ENCODE measurements at regions not wholly inside any gene's neighbourhood (a gene's known extent, or its start where the extent isn't known, plus 50 kb on each side); places are given as distances from the start of the nearest gene placed in this dataset.
A peak's percentile ranks its signal among the peaks of the same experiment; 100 is the strongest.

DNA sequence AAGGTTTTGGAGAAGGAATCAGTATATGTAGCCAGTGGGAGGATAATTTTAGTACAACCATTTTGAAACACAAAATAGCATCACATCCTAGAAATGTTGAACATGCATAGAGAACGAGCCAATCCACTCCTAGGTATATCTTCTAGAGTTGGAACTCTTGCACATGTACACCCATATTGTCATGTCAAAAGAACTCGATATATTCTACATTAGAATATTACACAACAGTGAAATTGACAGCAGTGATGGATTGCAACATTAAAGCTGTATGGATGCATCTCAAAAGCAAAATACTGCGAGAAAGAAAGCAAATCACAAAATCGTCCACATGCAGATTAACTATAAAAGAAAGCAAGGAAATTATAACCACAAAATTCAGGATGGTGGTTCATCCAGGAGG, 159.3 kb upstream of the NEBL start:
- Histone ChIP-seq H2BK5ac (ENCODE audit: low read length) (no peak overlapping the region), H3K79me1 (ENCODE audit: low read depth, low read length) (peaks cover 3% of the 10 kb centered on the region), H3K4me2 (ENCODE audit: insufficient read depth, low read length, poor library complexity, severe bottlenecking) (no peak overlapping the region), H3K27me3 (ENCODE audit: control insufficient read depth in 3 of 3, insufficient read depth in 3 of 3, low read depth in 1 of 3, low read length in 3 of 3) (no peaks in the 10 kb centered on the region), H3K9ac (ENCODE audit: low read depth, low read length, poor library complexity) (no peak overlapping the region), H2BK120ac (ENCODE audit: low read depth, low read length) (no peak overlapping the region), H3K36me3 (replicated peaks in 1 of 2; ENCODE audit: control insufficient read depth in 2 of 2, insufficient read depth in 2 of 2, low read length in 2 of 2) (no peaks in the 10 kb centered on the region), H3K27ac (replicated peaks; ENCODE audit: low read length) (no peak overlapping the region), H4K91ac (ENCODE audit: low read depth, low read length, poor library complexity) (no peak overlapping the region), H3K4me3 (ENCODE audit: low read length in 2 of 2) (no peak overlapping the region), H2BK15ac (ENCODE audit: low read length) (no peak overlapping the region), H3K14ac (ENCODE audit: low read length) (no peak overlapping the region), H2BK12ac (ENCODE audit: low read length) (no peak overlapping the region), H3K23ac (ENCODE audit: low read depth, low read length, poor library complexity) (no peak overlapping the region), H3K18ac (ENCODE audit: low read length) (no peak overlapping the region), H2AFZ (ENCODE audit: low read length) (no peak overlapping the region), H2AK5ac (ENCODE audit: low read depth, low read length) (no peak overlapping the region), H3K4ac (ENCODE audit: low read length) (no peak overlapping the region), H4K8ac (ENCODE audit: low read depth, low read length) (no peak overlapping the region), H3K9me3 (replicated peaks in 1 of 2; ENCODE audit: control insufficient read depth in 2 of 2, insufficient read depth in 1 of 2, low read depth in 1 of 2, low read length in 2 of 2) (peaks cover 4 to 16% of the 10 kb centered on the region in 2 donors), H3K4me1 (ENCODE audit: control insufficient read depth in 2 of 2, insufficient read depth in 1 of 2, low read depth in 1 of 2, low read length in 2 of 2) (peaks cover 0 to 7% of the 10 kb centered on the region in 2 donors)
- WGBS, 2 donors (ENCODE audit: extremely low coverage in 2 of 2, insufficient read length in 2 of 2, insufficient replicate concordance in 1 of 2) = no CpG with 5 or more reads among the region's 4 CpGs
- DNase-seq (ENCODE audit: low spot score) = no peak

DNA sequence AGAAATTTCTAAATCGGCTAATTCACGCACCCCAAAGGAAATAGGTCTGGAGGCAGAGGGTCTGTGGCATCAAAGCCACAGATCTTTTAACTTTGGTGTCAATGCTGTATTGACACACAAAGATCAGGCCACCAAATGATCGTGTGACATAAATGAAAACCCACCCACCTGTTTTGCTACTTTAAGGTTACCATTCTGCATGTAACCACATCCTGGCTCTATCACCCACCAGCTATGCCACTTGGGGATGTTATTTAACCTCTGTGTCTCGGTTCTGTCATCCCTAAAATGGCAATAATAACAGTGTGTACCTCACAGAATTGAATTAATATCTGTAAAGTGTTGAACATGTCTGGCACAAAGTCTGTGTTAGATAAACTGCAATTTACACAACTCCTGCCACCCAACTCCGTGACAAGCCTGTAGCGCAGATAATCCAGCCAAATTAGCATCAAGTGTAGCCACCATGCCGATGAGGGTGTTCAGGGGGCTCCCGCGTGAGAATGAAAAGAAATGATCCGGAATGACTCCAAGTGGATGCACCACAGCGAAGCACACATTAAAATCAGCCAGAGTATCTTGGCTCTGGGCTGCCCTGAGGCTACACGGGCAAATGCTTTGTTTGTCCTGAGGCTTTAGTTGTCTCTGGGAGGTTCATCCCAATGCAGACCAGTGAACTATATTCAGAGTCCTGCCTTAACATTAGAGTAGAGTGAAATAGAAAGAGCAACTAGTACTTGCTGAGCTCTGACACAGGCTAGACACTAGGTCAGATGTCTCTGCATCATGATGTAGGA, 158.4 kb upstream of the NEBL start:
- no peak overlapping the region for H3K4me2 ChIP-seq (ENCODE audit: insufficient read depth, low read length, poor library complexity, severe bottlenecking)
- peak overlapping the region; percentile 66 for H3K9ac ChIP-seq (ENCODE audit: low read depth, low read length, poor library complexity)
- H3K36me3 ChIP-seq (replicated peaks in 1 of 2; ENCODE audit: control insufficient read depth in 2 of 2, insufficient read depth in 2 of 2, low read length in 2 of 2) = no peaks in the 10 kb centered on the region
- DNase-seq (ENCODE audit: low spot score) = no peak
- H3K14ac ChIP-seq (ENCODE audit: low read length) = no peak overlapping the region
- no peaks in the 10 kb centered on the region for H3K27me3 ChIP-seq (ENCODE audit: control insufficient read depth in 3 of 3, insufficient read depth in 3 of 3, low read depth in 1 of 3, low read length in 3 of 3)
- peaks cover 3% of the 10 kb centered on the region for H3K79me1 ChIP-seq (ENCODE audit: low read depth, low read length)
- H4K91ac ChIP-seq (ENCODE audit: low read depth, low read length, poor library complexity) = no peak overlapping the region
- no peak overlapping the region for H3K18ac ChIP-seq (ENCODE audit: low read length)
- H2BK15ac ChIP-seq (ENCODE audit: low read length) = no peak overlapping the region
- H3K4ac ChIP-seq (ENCODE audit: low read length) = no peak overlapping the region
- WGBS, 2 donors (ENCODE audit: extremely low coverage in 2 of 2, insufficient read length in 2 of 2, insufficient replicate concordance in 1 of 2) = no CpG with 5 or more reads among the region's 12 CpGs
- H3K4me3 ChIP-seq (ENCODE audit: low read length in 2 of 2) = no peak overlapping the region
- H2AK5ac ChIP-seq (ENCODE audit: low read depth, low read length) = no peak overlapping the region
- H2BK120ac ChIP-seq (ENCODE audit: low read depth, low read length) = no peak overlapping the region
- H3K23ac ChIP-seq (ENCODE audit: low read depth, low read length, poor library complexity) = no peak overlapping the region
- H3K9me3 ChIP-seq (replicated peaks in 1 of 2; ENCODE audit: control insufficient read depth in 2 of 2, insufficient read depth in 1 of 2, low read depth in 1 of 2, low read length in 2 of 2) = peaks cover 2 to 16% of the 10 kb centered on the region in 2 donors
- no peak overlapping the region for H2BK12ac ChIP-seq (ENCODE audit: low read length)
- peaks cover 0 to 5% of the 10 kb centered on the region in 2 donors for H3K4me1 ChIP-seq (ENCODE audit: control insufficient read depth in 2 of 2, insufficient read depth in 1 of 2, low read depth in 1 of 2, low read length in 2 of 2)
- no peak overlapping the region for H2AFZ ChIP-seq (ENCODE audit: low read length)
- H3K27ac ChIP-seq (replicated peaks; ENCODE audit: low read length) = no peak overlapping the region
- no peak overlapping the region for H2BK5ac ChIP-seq (ENCODE audit: low read length)
- H4K8ac ChIP-seq (ENCODE audit: low read depth, low read length) = no peak overlapping the region

DNA sequence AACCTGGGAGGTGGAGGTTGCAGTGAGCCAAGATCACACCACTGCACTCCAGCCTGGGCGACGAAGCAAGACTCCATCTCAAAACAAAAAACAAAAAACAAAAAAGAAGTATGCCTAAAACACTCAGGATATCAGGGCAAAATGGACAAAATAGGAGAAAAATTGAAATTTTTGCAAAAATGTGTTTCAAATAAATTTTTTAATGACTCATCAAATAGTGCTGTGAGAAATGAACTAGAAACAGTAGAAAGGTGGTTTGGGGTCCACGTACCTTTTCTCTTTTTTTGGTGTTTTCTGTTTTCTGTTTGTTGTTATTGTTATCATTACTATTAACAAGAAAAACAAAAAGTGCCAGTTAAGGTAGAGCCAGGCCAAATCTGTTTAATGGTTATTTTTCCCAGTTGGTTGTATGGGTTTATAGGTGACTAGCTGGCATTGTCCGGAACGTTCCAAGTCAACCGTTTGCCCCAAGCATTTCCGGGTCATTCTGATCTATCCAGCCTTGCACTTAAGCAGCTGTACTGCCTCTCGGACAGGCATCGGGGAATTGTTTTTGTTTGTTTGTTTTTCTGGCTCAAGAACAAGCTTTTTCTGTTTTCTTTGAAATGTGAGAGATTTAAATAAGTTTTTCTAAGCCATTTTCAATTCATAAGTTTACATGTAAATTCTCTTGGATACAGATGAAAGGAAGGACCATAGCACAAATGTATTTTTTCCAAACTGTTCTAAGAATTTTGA, 157.0 kb upstream of the NEBL start:
- Histone ChIP-seq H4K91ac (ENCODE audit: low read depth, low read length, poor library complexity) (no peak overlapping the region), H3K4me2 (ENCODE audit: insufficient read depth, low read length, poor library complexity, severe bottlenecking) (no peak overlapping the region), H3K27me3 (ENCODE audit: control insufficient read depth in 3 of 3, insufficient read depth in 3 of 3, low read depth in 1 of 3, low read length in 3 of 3) (no peaks in the 10 kb centered on the region), H4K8ac (ENCODE audit: low read depth, low read length) (no peak overlapping the region), H3K27ac (replicated peaks; ENCODE audit: low read length) (no peak overlapping the region), H3K14ac (ENCODE audit: low read length) (no peak overlapping the region), H3K4me1 (ENCODE audit: control insufficient read depth in 2 of 2, insufficient read depth in 1 of 2, low read depth in 1 of 2, low read length in 2 of 2) (peaks cover 0 to 5% of the 10 kb centered on the region in 2 donors), H2BK5ac (ENCODE audit: low read length) (no peak overlapping the region), H2BK120ac (ENCODE audit: low read depth, low read length) (no peak overlapping the region), H3K9me3 (replicated peaks in 1 of 2; ENCODE audit: control insufficient read depth in 2 of 2, insufficient read depth in 1 of 2, low read depth in 1 of 2, low read length in 2 of 2) (peaks cover 2 to 6% of the 10 kb centered on the region in 2 donors), H3K9ac (ENCODE audit: low read depth, low read length, poor library complexity) (no peak overlapping the region), H3K36me3 (replicated peaks in 1 of 2; ENCODE audit: control insufficient read depth in 2 of 2, insufficient read depth in 2 of 2, low read length in 2 of 2) (no peaks in the 10 kb centered on the region), H3K23ac (ENCODE audit: low read depth, low read length, poor library complexity) (no peak overlapping the region), H3K4me3 (ENCODE audit: low read length in 2 of 2) (no peak overlapping the region), H3K79me1 (ENCODE audit: low read depth, low read length) (peaks cover 3% of the 10 kb centered on the region), H2BK15ac (ENCODE audit: low read length) (no peak overlapping the region), H3K18ac (ENCODE audit: low read length) (no peak overlapping the region), H2AFZ (ENCODE audit: low read length) (no peak overlapping the region), H2AK5ac (ENCODE audit: low read depth, low read length) (no peak overlapping the region), H2BK12ac (ENCODE audit: low read length) (no peak overlapping the region), H3K4ac (ENCODE audit: low read length) (no peak overlapping the region)
- no peak for DNase-seq (ENCODE audit: low spot score)
- WGBS, 2 donors (ENCODE audit: extremely low coverage in 2 of 2, insufficient read length in 2 of 2, insufficient replicate concordance in 1 of 2) = no CpG with 5 or more reads among the region's 9 CpGs

DNA sequence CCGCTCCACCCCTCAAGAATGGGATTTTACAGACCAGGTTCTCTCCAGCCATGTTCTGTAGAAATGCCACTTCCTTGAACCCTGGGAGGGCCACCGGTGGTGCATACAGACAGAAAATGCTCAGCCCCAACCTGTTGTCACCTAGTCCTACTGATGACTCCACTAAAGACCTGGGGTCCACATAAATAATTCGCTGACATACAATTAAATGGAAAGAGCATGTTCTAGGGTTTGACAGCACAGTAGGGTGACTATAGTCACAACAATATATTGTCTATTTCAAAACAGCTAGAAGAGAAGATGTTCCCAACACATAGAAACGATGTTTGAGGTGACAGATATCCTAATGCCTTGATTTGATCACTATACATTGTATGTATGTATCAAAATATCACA, 155.6 kb upstream of the NEBL start:
- Histone ChIP-seq H3K9me3 (replicated peaks in 1 of 2; ENCODE audit: control insufficient read depth in 2 of 2, insufficient read depth in 1 of 2, low read depth in 1 of 2, low read length in 2 of 2) (no peaks in the 10 kb centered on the region), H3K36me3 (replicated peaks in 1 of 2; ENCODE audit: control insufficient read depth in 2 of 2, insufficient read depth in 2 of 2, low read length in 2 of 2) (peaks cover 0 to 2% of the 10 kb centered on the region in 2 donors), H3K4me1 (ENCODE audit: control insufficient read depth in 2 of 2, insufficient read depth in 1 of 2, low read depth in 1 of 2, low read length in 2 of 2) (peaks cover 0 to 5% of the 10 kb centered on the region in 2 donors), H4K91ac (ENCODE audit: low read depth, low read length, poor library complexity) (no peak overlapping the region), H3K23ac (ENCODE audit: low read depth, low read length, poor library complexity) (no peak overlapping the region), H4K8ac (ENCODE audit: low read depth, low read length) (no peak overlapping the region), H3K14ac (ENCODE audit: low read length) (no peak overlapping the region), H3K9ac (ENCODE audit: low read depth, low read length, poor library complexity) (no peak overlapping the region), H2BK12ac (ENCODE audit: low read length) (no peak overlapping the region), H3K79me1 (ENCODE audit: low read depth, low read length) (peaks cover 3% of the 10 kb centered on the region), H3K4ac (ENCODE audit: low read length) (no peak overlapping the region), H3K27me3 (ENCODE audit: control insufficient read depth in 3 of 3, insufficient read depth in 3 of 3, low read depth in 1 of 3, low read length in 3 of 3) (no peaks in the 10 kb centered on the region), H2AFZ (ENCODE audit: low read length) (no peak overlapping the region), H3K4me2 (ENCODE audit: insufficient read depth, low read length, poor library complexity, severe bottlenecking) (no peak overlapping the region), H3K4me3 (ENCODE audit: low read length in 2 of 2) (no peak overlapping the region), H2BK5ac (ENCODE audit: low read length) (no peak overlapping the region), H2BK120ac (ENCODE audit: low read depth, low read length) (no peak overlapping the region), H3K27ac (replicated peaks; ENCODE audit: low read length) (no peak overlapping the region), H3K18ac (ENCODE audit: low read length) (no peak overlapping the region), H2AK5ac (ENCODE audit: low read depth, low read length) (no peak overlapping the region), H2BK15ac (ENCODE audit: low read length) (no peak overlapping the region)
- no CpG with 5 or more reads among the region's 4 CpGs for WGBS, 2 donors (ENCODE audit: extremely low coverage in 2 of 2, insufficient read length in 2 of 2, insufficient replicate concordance in 1 of 2)
- DNase-seq (ENCODE audit: low spot score) = no peak

All from neuronal stem cell (in vitro differentiated cells).